Spinal cord (tissue), 9 donors: ENCODE measurements at regions not wholly inside any gene's neighbourhood (a gene's known extent, or its start where the extent isn't known, plus 50 kb on each side); places are given as distances from the start of the nearest gene placed in this dataset.

Experiments
- DNase-seq, 6 donors: peaks; one replicate each; pipeline versions ENCODE4 v3.0.0 to v3.0.0-alpha.2; 2013 to 2015; ENCODE audit warnings: low spot score in 6 of 6, low read depth in 4 of 6
- H3K27ac ChIP-seq: one replicate; pipeline ENCODE4 v1.5.1; 2013; ENCODE audit warnings: low read depth, low read length, control low read depth
- H3K27me3 ChIP-seq: one replicate; pipeline ENCODE4 v1.6.1; 2013; ENCODE audit warnings: low read length; ENCODE audit not compliant: control insufficient read depth, insufficient read depth
- H3K36me3 ChIP-seq: one replicate; pipeline ENCODE4 v1.6.1; 2013; ENCODE audit warnings: low read length; ENCODE audit not compliant: control insufficient read depth, insufficient read depth
- H3K4me1 ChIP-seq: one replicate; pipeline ENCODE4 v1.6.1; 2013; ENCODE audit warnings: low read length; ENCODE audit not compliant: control insufficient read depth, insufficient read depth
- H3K4me3 ChIP-seq: one replicate; pipeline ENCODE4 v1.5.1; 2013; ENCODE audit warnings: low read depth, low read length, control low read depth
- H3K9me3 ChIP-seq: one replicate; pipeline ENCODE4 v1.6.1; 2013; ENCODE audit warnings: low read length; ENCODE audit not compliant: control insufficient read depth, insufficient read depth
- WGBS: methylation state at CpG from one replicate; pipeline ENCODE4 v1.1.5; 2013; ENCODE audit warnings: missing lambda C conversion rate; ENCODE audit not compliant: insufficient coverage; 5-methylcytosine and 5-hydroxymethylcytosine counted together
- donor health status: healthy.

DNA sequence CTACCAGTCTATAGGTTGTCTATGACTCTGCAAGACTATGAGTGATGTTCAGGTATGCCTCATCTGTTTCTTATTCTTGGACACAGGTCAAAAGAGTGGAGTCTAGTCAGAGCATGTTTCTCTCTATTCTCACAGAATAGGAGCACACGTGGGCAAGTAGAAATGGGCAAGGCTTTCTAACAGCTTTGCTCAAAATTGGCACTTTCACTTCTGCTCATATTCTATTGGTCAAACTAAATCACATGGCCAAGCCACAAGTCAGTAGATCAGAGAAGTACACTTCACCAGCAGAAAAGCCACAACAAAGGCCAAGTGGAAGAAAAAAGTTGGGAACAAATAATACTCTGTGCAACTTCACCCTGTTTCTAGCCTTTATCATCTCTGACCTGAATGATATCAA, 354.5 kb upstream of the SYNCRIP start:
- Histone ChIP-seq H3K27me3 (no peaks in the 10 kb centered on the region), H3K4me1 (no peaks in the 10 kb centered on the region), H3K36me3 (no peaks in the 10 kb centered on the region), H3K4me3 (no peak overlapping the region), H3K27ac (no peak overlapping the region), H3K9me3 (no peaks in the 10 kb centered on the region)
- no peak for DNase-seq
- WGBS, result 83% methylated on average over 1 of the region's 1 CpG

DNA sequence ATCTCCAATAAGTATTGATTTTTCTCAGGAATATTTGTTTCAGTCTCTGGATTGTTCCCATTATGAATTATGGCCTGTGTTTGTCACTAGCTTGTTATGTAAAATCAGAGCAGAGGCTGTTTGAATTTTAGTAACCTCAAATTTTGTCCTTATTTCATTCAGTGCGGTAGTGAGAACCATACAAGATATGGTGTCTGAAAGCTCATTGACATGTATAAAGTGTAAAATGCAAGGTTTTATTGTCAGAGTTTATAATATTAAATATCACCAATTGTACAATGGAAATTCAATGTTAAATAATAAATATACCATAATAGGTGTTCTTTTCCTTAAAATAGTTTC, 353.3 kb upstream of the SYNCRIP start:
- Histone ChIP-seq H3K4me1 (no peaks in the 10 kb centered on the region), H3K4me3 (no peak overlapping the region), H3K9me3 (no peaks in the 10 kb centered on the region), H3K27ac (no peak overlapping the region), H3K36me3 (no peaks in the 10 kb centered on the region), H3K27me3 (no peaks in the 10 kb centered on the region)
- WGBS, result no CpG with 5 or more reads among the region's 1 CpG
- no peak for DNase-seq

DNA sequence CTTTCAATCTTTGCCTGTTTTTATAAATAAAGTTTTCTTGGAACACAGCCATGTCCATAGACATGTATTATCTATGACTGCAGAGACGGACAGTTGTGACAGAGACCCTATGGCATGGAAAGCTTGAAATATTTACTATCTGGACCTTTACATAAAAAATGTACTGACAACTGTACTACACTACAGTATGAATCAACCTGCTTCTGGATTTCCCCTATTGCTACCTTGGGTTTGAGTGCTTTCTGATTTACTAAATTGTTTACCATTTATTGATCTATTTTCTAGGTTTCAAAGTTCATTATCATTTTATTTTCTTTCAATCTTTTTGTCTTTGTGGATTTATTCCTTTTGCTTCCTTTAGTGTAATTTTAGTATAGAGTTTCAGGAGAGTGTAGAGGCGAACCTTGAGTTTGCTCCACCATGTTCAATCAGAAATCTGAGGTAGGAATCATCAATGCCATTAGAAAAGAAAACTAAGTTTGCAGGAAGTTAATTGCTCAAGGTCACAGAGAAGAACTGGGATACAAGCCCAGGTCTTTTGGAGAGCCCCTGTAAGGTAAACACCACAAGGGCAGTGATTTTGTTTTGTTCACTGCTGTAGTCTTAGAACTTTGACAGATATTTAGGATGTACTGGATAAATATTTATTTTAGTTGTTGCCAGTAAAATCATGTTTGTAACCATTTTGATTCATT, 352.8 kb upstream of the SYNCRIP start:
- Histone ChIP-seq H3K4me1 (no peaks in the 10 kb centered on the region), H3K4me3 (no peak overlapping the region), H3K27me3 (no peaks in the 10 kb centered on the region), H3K27ac (no peak overlapping the region), H3K36me3 (no peaks in the 10 kb centered on the region), H3K9me3 (no peaks in the 10 kb centered on the region)
- no peak for DNase-seq
- WGBS, result 80% methylated on average over 1 of the region's 2 CpGs

DNA sequence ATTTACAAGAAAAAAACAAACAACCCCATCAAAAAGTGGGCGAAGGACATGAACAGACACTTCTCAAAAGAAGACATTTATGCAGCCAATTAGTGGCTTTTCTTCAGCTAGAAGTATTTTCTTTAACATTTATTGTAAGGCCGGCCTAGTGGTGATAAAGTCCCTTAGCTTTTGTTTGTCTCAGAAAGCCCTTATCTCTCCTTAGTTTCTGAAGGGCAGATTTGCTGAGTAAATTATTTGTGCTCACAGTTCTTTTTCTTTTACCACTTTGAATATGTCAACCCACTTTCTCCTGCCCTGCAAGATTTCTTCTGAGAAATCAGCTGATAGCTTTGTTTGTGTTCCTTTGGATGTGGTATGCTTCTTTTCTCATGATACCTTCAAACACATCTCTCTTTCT, 344.0 kb upstream of the SYNCRIP start:
- peaks cover 9% of the 10 kb centered on the region for H3K9me3 ChIP-seq
- H3K4me1 ChIP-seq, result no peaks in the 10 kb centered on the region
- no peak for DNase-seq
- H3K27me3 ChIP-seq, result no peaks in the 10 kb centered on the region
- H3K4me3 ChIP-seq, result no peak overlapping the region
- no CpG with 5 or more reads among the region's 2 CpGs for WGBS
- H3K36me3 ChIP-seq, result no peaks in the 10 kb centered on the region
- no peak overlapping the region for H3K27ac ChIP-seq

DNA sequence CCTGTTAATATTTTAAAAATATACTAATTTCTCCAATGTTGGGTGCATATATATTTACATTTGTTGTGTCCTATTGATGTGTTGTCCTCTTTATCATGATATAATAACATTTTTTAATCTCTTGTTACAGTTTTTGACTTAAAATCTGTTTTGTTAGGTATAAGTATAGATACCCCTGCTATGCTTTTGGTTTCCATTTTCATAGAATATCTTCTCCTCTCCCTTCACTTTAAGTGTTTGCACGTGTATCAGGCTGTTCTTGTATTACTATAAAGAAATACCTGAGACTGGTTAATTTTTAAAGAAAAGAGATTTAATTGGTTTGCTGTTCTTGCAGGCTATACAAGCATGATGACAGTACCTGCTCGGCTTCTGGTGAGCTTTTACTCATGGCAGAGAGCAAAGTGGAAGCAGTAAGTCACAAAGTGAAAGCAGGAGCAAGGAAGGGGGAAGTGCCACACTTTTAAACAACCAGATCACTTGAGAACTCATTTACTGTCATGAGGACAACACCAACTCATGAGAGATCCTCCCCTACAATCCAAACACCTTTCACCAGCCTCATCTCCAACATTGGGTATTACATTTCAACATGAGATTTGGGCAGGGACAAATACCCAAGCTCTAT, 340.5 kb upstream of the SYNCRIP start:
- H3K36me3 ChIP-seq, result no peaks in the 10 kb centered on the region
- H3K27me3 ChIP-seq, result no peaks in the 10 kb centered on the region
- no peaks in the 10 kb centered on the region for H3K4me1 ChIP-seq
- DNase-seq, result no peak
- H3K27ac ChIP-seq, result no peak overlapping the region
- H3K4me3 ChIP-seq, result no peak overlapping the region
- WGBS, result no CpG with 5 or more reads among the region's 2 CpGs
- peaks cover 9% of the 10 kb centered on the region for H3K9me3 ChIP-seq

DNA sequence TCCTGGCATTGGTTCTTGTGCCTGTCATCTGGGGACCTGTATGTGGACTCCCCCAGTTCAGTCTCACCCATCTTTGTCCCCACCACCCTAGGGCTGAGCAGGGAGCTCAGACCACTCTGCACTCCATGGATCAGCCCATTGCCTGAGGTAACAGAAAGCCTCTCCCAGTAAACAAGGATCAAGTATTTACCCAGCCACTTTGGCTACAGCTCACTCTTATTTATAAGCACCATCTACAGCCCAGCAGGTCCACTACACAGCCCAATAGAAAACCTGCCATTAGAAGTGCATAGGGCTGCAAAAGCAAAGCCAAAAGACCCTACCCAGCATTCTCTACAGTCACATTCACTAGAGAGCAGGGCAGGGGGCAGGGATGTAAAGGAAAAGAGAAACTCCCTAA, 335.0 kb upstream of the SYNCRIP start:
- no peaks in the 10 kb centered on the region for H3K36me3 ChIP-seq
- H3K9me3 ChIP-seq, result no peaks in the 10 kb centered on the region
- DNase-seq, result no peak
- no peaks in the 10 kb centered on the region for H3K4me1 ChIP-seq
- H3K4me3 ChIP-seq, result no peak overlapping the region
- no peaks in the 10 kb centered on the region for H3K27me3 ChIP-seq
- no peak overlapping the region for H3K27ac ChIP-seq

DNA sequence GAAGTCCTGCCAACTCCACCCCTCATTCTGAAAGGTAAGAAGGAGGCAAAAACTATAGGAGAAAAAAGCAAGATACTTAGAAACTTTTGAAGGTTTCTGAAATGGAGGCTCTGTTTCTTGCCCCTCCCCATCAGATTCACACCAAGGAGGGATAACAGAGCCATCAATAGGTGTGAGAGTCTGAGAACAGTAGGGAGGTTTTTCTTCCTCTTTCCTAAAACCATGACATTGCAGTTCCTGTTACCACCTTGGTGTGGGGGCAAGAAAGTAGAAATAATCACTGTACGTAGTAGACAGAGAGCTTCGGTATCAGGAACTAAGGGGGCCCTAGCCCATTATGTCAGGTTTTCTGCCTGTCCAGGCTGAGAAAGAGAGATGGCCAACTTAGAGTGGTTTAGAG, 333.3 kb upstream of the SYNCRIP start:
- WGBS, result 91% methylated on average over 2 of the region's 2 CpGs
- no peaks in the 10 kb centered on the region for H3K4me1 ChIP-seq
- H3K4me3 ChIP-seq, result no peak overlapping the region
- DNase-seq, result no peak
- no peaks in the 10 kb centered on the region for H3K27me3 ChIP-seq
- H3K27ac ChIP-seq, result no peak overlapping the region
- H3K36me3 ChIP-seq, result no peaks in the 10 kb centered on the region
- H3K9me3 ChIP-seq, result no peaks in the 10 kb centered on the region

DNA sequence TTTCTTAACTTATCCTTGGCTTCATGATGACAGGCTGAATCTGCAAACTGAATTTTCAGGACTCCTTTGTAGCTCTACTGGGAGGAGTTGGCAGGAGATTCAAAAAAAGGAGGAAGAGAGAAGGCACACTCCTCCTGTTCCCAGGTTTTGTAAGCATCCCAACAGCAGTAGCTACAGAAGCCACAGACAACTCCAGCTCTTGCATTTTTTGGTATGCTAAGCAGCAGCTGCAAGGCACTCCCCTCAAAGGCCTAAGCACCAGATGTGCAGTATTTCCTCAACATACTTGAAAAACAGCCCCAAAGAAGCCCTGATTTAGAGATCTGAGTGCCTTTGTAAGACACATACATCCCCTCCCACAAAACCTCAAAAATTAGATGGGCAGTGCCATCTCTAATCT, 328.6 kb upstream of the SYNCRIP start:
- Histone ChIP-seq H3K9me3 (no peaks in the 10 kb centered on the region), H3K27ac (no peak overlapping the region), H3K4me1 (no peaks in the 10 kb centered on the region), H3K36me3 (no peaks in the 10 kb centered on the region), H3K4me3 (no peak overlapping the region), H3K27me3 (no peaks in the 10 kb centered on the region)
- DNase-seq, result no peak

DNA sequence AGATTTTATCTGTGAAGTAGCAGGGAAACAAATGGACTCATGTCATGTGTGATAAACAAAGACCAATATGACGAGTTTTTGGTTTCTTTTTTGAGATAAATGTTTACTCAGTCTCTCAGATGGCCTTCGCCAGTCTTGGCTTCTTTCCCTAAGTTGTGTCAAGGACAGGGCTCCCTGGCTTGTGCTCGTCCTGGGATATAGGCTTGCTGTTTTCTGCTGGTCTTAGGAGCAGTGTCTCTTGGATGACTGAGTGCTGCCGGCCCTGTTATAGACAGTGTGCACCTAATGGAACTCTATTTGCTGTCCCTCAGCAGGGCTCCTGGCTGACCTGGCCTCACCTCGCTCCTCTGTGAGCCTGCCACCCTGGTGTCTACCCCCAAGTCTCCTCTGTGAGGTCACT, 324.1 kb upstream of the SYNCRIP start:
- WGBS, result 74% methylated on average over 2 of the region's 5 CpGs
- Histone ChIP-seq H3K27ac (no peak overlapping the region), H3K9me3 (no peaks in the 10 kb centered on the region), H3K4me3 (no peak overlapping the region), H3K4me1 (no peaks in the 10 kb centered on the region), H3K36me3 (no peaks in the 10 kb centered on the region), H3K27me3 (no peaks in the 10 kb centered on the region)
- peak in 1 of 6 donors; percentile 18 for DNase-seq

DNA sequence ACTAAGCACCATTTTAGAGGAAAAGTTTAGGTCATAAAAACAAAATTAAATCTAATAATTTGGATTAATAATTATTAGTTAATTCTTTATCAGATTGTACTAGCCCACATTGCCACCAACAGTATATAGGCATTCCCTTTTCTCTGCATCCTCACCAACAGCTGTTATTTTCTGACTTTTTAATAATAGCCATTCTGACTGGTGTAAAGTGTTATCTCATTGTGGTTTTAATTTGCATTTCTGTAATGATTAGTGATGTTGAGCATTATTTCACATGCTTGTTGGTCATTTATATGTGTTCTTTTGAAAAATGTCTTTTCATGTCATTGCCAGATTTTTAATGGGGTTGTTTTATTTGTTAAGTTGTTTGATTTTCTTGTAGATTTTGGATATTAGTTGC, 319.1 kb upstream of the SYNCRIP start:
- Histone ChIP-seq H3K4me1 (no peaks in the 10 kb centered on the region), H3K27ac (no peak overlapping the region), H3K36me3 (no peaks in the 10 kb centered on the region), H3K9me3 (no peaks in the 10 kb centered on the region), H3K4me3 (no peak overlapping the region), H3K27me3 (no peaks in the 10 kb centered on the region)
- no peak for DNase-seq
